GM10248 (cell line): ENCODE measurements at regions not wholly inside any gene's neighbourhood (a gene's known extent, or its start where the extent isn't known, plus 50 kb on each side); places are given as distances from the start of the nearest gene placed in this dataset.

Source experiments
- CTCF ChIA-PET: fragments of 300-600 bp; sonication (Branson Sonifier 250); formaldehyde crosslinking; extraction: SDS; loops from one replicate; lab custom pipeline; 2021; ENCODE audit warnings: antibody characterized with exemption; lab: Yijun Ruan, JAX
- POLR2A ChIA-PET: fragments of 350-650 bp; sonication (Branson Sonifier 250); formaldehyde crosslinking; extraction: SDS; loops from one replicate; lab custom pipeline; 2020; ENCODE audit warnings: antibody characterized with exemption; lab: Yijun Ruan, JAX
- DNase-seq: peaks from one replicate; pipeline ENCODE4 v3.0.0; 2012; ENCODE audit errors: extremely low spot score
- CTCF ChIP-seq: IDR thresholded peaks from 2 replicates; pipeline ENCODE4 v1.5.1; 2012; ENCODE audit warnings: mild to moderate bottlenecking, low read depth; ENCODE audit errors: extremely low read depth, missing control alignments, control extremely low read depth

- POLR2A ChIA-PET, result no interaction called here
- TF ChIP-seq CTCF, result no peak
- DNase-seq, result no peak
- CTCF ChIA-PET, result interaction anchor here (1.0 kb wide), 1 partner anchor 8 kb away, joined by 3 read pairs; no protein-coding TSS in a partner anchor
These were observed 196.0 kb upstream of the SLC39A10 start for GRCh38 chr2:195461010-195461409.

GRCh38 chr2:195458936-195459335 lies 198.1 kb upstream of the SLC39A10 start:
- DNase-seq, result no peak
- ChIA-PET POLR2A (no interaction called here), CTCF (no interaction called here)
- no peak for TF ChIP-seq CTCF

- TF ChIP-seq CTCF, result no peak
These were observed 199.2 kb upstream of the SLC39A10 start for GRCh38 chr2:195457873-195458272.

GRCh38 chr2:195456771-195457170 lies 200.3 kb upstream of the SLC39A10 start:
- ChIA-PET CTCF (no interaction called here), POLR2A (no interaction called here)
- no peak for TF ChIP-seq CTCF
- DNase-seq, result no peak

More at GRCh38 chr2:195457873-195458272, 199.2 kb upstream of the SLC39A10 start:
- ChIA-PET CTCF (no interaction called here), POLR2A (no interaction called here)
- DNase-seq, result no peak

- TF ChIP-seq CTCF, result no peak
- ChIA-PET POLR2A (no interaction called here), CTCF (interaction anchor here (1.0 to 1.5 kb wide), 3 partner anchors 9 to 209 kb away, joined by 3 to 4 read pairs (median 3); no protein-coding TSS in a partner anchor)
- no peak for DNase-seq
These were observed 205.9 kb upstream of the SLC39A10 start for GRCh38 chr2:195451160-195451559.

GRCh38 chr2:195450552-195451113 lies 206.4 kb upstream of the SLC39A10 start:
- POLR2A ChIA-PET, result no interaction called here
- CTCF ChIA-PET, result interaction anchor here (1.5 kb wide), 1 partner anchor 9 kb away, joined by 4 read pairs; no protein-coding TSS in a partner anchor
- no peak for TF ChIP-seq CTCF
- no peak for DNase-seq
